NCI-H82 treated with DMSO at 0.1 percent for 48 hours (cell line): ENCODE measurements at regions not wholly inside any gene's neighbourhood (a gene's known extent, or its start where the extent isn't known, plus 50 kb on each side); places are given as distances from the start of the nearest gene placed in this dataset.
"Not testable (repeated sequence)": the region's sequence is repeated elsewhere in the genome, so short reads cannot be mapped to it uniquely, and the experiment has no call there.

Experiments
- DNase-seq: peaks from one replicate; lab custom pipeline; 2025; ENCODE audit not compliant: unreplicated experiment; lab: John Stamatoyannopoulos, UW

DNA sequence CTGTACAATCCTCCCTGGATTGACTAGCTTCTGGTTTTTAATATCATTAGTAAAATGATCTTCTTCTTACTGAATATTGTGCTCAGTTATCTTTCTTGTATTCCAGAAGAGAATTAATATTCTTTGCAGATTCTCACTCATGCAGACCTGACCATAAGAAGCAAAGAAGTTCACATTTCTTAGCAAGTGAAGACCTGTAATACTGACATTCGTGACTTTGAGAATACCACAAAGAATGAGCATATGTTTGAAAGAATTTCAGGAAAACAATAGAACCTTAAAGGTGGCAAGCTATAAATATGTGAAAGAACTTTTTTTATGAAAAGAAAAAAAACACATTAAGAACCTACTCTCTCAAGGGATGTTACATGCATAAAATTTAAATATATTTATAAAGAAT lies 371.6 kb downstream of the JRKL start:
- no peak for DNase-seq

DNA sequence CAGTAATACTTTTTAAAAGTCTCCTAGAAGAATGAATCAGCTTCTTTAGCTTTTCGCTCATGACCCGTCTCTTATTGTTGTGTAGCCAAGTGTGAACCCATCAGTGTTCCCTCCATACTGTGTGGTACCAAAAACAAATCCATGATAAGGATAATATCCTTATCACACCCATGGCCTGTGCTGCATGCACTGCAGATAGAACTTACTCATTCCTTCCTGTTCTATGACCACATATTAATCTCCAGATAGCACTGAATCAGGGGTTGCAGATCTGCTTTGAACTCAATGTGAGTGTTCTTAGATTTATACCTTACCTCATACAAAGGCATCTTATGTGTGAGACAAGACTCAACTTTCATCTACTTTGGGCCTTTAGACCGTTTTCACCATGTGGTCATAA lies 373.4 kb downstream of the JRKL start:
- DNase-seq = no peak

DNA sequence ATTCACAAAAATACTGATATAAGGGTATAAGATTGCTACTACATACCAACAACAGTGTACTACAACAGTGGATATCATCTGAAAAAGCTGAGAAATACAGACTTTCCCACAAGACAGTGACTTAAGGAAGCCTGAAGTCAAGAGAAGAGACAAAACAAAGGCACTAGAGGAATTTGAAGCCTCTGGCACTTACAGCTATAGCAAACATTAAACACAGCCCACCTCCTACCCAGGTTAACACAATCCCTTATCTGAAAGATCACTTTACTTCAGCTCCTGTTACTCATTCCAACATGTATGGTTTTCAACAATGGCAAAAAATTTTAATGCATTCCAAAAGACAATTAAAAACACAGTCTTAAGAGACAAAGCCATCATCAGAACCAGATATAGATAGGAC lies 388.5 kb downstream of the JRKL start:
- no peak for DNase-seq

DNA sequence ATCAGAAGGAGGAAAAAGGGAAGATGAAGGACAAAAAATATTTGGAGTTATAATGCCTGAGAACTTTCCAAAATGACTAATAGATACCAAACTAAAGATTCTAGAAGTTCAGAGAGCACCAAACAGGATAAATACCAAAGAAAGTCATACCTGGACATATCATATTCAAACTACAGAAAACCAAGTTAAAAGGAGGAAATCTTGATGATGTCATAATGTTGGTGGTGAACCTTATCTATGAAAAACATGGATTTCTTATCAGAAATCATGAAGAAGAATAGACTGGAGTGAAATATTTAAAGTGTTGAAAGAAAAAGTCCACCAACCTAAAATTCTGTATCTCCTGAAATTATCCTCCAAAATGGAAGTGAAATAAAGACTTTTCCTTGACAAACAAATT lies 389.2 kb downstream of the JRKL start:
- no peak for DNase-seq

DNA sequence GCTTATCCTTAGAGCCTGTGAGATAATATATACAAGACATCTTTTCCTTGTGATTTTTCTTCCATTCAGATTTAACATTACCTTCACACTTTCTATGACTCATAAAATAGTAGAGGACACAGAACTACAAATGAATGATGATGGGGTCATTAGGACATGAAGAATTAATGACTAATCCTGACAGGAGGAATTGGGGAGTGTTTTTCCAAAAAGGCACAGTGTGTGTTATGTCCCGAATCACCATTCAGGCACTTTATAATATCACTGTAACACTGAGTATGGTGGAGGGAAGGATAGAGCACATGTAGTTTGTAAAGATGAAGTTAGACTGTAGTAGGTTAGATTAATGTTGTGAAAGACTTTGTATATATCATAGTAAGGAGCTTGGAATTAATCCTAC lies 391.3 kb downstream of the JRKL start:
- DNase-seq = no peak

DNA sequence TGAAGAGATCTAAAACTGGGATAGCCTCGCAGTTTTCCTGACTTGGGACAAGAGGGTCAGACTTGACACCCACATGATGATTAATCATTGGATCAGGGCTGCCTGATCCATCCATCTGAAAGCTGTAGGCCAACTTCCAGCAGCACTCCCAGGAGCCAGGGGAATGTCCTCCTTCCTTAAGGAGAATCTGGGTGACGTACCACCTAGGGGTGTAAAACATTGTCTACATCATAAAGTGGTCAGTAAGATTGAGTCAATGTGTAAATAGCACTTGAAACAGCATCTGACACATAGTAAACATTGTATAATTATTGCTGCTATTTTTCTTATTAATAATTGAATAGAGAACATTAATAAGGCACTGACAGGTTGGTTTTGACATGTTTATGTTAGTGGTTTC lies 392.8 kb downstream of the JRKL start:
- DNase-seq = no peak

DNA sequence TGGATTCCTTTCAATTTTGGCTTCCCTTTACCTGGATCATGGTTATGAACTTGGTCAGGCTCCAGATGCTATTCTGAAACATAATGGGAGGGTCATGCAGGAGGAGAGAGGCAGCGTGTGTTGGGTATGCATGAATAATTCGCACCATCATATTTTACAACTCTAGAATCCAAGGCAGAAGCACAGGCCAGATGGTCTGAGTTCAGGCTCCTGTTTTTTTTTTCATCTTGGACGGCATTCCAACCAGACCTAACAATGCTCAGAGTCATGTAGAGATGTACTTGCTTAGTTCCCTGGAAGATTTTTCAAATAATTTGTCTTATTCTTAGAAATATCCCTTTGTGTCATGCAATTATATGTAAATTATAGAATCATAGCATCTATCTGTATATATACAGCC lies 393.5 kb downstream of the JRKL start:
- no peak for DNase-seq

DNA sequence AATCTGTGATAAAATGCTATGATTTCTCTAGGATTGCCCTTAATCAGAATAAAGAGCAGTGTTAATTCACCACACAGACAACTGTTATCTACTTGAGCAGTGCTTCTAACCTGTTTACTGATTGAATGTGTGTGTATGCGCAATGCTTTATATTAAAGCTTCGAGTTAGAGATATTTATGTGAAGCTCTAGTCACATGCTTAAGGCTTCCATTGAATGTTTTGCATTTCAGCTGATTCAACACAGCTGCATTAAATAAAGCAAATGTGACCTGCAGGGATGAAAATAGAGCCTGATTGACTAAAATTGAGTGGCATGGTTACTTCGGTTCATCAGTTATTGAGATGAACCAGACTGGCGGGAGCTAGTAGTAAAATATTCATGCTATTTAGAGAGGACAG lies 395.3 kb downstream of the JRKL start:
- no peak for DNase-seq

DNA sequence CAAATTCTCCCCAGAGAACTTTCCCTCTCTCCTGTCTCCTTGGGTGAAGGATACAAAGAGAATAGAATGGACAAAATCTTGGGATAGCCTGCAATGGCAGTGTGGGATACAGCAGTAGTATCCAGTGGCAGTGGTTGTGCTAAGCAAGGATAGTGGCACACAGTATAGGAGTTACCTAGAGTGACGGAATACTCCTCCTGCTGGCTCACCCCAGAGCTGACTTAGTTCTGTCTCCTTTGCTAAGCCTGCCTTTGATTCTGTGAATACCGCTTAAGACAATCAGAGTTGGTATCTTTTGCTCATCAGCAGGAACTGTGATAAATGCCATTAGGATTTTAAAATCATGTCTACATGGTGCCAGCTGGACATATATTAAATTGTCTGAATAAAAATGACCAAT lies 404.3 kb downstream of the JRKL start:
- DNase-seq = no peak

DNA sequence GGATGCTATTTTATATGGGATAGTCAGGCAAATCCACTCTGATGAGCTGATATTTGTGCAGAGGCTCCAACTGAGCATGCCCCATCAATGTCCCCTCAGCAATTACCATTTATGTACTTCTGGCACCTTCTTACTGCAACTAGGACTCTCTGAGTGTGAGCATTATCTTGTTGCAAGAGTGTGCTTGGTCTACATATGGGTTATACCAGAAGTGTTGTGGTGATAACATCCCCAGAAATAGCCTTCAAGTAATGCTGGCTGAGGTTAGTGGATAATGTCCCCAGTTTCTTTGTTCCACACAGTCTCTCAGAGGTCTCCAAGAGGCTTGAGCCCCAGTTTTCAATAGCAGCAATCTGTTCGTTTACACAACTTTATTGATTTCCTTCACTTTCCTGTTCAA lies 408.6 kb downstream of the JRKL start:
- DNase-seq = no peak

DNA sequence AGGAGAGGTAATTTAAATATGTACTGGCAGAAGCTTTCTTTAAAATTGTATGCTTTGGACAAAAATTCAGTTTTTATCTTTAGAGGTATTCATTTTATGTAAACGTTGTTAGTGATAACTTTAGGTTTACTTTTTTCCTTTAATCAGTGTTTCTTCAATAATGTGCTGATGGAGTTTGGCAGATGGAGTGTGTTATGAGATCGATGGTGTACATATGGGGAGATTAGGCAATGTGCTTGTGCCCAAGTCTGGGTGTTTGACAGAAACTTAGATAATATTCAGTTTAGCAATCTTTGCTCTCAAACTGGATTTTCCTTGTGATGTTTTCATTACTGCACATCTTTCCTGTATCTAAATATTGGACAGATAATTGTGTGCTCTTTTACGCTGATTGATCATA lies 425.4 kb downstream of the JRKL start:
- no peak for DNase-seq

DNA sequence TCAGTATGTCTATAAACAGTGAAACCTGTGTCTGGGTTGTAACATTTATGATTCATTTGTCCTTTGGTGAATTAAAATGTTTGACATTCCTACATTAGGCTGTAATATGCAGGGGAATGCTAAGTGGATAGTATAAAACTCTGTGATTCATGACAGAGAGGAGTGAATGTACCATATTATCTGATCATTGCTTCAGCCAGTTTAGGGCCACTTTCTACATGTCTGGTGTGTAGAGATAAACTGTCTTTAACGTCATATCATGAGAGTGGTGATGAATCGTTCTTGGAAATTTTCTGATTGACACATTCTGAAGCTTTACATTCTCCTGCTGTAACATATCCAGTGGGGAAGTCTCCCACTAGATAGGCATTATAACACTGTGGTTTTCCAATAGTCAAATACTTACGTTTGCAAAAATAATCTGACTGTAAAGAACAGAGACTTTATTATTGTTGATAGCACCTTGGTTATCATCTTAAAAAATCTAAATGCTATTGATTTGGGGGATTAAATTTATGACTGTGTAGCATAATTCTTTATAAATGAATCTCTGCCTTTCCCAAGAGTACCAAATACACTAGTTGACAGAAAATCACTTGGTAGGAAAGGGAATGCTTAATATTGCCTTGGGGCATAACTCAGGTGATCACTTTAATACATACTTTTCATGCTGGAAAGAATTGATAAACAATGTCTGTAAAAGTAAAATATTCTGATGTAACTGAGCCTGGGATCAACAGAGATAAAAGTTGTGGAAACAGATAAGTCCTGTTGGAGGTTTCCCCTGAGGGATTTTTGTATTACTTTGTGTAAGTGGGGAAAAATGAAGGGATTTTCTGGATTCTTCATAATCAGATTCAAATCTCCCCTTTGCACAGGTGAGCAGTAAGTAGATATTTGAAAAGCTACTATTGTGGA lies 427.9 kb downstream of the JRKL start:
- DNase-seq = no peak

DNA sequence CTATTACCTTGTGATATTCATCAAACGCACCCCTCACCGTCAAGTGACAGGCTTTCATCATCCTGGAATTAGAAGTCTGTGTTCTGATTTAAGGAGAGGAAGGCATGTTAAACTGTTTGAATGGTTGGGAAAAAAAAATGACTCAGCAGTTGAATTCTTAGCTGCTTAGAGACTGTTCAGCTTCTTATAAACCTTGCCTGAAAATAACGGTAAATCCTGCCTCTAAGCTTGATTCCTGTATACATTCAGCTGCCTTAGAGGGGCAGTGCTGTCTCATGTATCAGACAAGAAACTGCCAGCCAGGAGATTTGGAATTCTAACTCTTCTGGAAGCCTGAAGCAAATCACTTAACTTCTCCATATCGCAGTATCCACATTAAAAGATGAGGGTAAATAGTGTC lies 437.4 kb downstream of the JRKL start:
- DNase-seq = no peak

DNA sequence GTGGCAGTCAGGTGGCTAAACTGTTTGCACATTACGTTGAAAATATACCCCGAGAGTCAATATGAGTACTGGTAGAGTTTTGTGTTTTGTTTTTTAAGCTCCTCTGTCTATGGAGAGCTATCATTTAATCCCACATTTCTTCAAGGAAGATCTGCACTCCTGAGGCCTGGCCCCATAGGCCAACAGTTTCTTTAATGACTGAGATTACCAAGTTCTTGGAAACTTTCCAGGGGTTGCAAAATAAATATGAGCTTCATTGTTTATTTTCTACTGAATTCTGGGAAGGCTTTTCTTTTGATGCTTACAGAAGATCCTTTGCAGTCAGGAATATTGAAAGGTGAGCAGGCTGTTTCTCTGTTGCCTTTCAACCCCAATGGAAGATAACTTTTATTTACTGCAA lies 452.0 kb downstream of the JRKL start:
- DNase-seq = no peak

DNA sequence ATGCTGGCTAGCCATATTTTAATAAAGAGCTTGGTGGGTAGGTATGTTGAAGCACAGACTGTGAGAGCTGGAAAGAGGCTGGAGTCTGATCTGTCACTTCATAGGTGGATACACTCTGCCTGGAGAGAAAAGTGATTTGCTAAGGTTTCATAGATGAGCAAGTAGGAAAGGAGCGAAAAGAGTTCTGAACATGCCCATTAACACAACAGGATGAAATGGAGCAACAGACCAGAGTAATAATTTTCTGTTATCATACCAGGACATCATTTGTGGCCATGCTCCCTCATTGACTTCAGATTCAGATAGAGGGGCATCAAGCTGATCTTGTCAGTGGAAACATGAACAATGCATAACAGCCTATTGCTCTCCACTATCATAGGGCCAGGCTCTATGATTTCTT lies 452.9 kb downstream of the JRKL start:
- DNase-seq = no peak

DNA sequence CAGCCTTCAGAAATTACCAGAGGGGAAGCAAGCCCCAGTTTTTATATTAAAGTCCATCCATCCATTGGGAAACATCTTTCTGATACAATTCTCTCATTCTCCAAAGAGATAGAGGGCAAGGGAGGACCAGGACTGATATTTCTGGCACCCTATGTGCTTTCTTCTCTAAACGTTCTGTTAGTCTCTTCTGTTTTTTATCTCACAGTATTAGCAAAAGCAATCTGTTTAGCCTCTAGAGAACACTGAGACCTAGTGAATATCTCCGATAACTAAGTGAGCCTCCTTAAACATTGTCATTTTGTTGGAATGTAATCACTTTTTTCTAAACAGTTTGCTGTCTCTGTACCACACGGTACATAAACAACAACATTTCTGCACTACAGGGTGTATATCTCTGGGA lies 464.6 kb downstream of the JRKL start:
- DNase-seq = no peak

DNA sequence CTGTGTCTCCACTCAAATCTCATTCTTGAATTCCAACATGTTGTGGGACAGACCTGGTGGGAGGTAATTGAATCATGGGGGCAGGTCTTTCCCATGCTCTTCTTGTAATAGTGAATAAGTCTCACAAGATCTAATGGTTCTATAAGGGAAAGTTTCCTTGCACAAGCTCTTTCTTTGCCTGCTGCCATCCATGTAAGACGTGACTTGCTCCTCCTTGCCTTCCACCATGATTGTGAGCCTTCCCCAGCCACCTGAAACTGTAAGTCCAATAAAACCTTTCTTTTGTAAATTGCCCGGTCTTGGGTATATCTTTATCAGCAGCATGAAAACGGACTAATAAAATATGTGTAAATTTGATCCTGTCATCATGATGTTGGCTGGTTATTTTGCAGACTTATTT lies 471.9 kb downstream of the JRKL start:
- not testable (repeated sequence) for DNase-seq

DNA sequence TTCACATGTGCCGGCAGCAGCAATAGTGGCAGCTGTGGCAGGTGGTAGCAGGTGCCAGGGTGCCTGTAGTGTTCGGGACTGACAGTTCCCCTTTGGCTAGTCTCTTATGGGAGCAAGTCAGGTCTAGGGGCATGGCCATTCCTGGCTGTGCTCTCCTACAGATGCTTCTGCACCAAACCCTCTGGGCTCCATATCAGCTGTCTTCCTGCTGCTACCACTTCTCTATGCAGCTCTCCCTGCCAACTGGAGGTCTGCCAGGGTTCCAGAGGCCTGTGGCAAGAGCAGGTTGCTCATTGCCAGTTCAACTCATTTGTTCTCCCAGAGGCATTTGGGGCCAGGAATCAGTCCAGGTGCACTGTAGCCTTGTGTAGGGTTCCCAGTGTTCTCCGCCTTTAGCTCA lies 473.7 kb downstream of the JRKL start:
- no peak for DNase-seq

DNA sequence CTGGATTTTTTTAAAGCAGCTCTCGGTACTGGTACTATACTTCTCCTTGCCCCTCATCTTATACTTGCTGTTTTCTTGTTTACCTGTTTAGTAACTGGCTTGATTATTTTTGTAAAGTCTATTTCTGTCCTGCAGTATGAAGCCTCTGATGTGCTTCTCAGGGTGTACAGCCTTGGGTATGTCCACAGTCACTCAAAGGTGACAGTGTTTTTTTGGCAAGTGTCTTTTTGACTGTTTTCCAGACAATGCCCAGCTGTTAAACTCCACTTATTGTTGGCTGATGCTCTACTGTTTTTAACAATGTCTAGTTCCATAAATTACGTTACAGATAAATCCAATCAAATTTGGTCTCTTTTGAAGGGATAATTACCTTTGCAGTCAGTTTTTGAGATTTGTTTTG lies 475.2 kb downstream of the JRKL start:
- no peak for DNase-seq

DNA sequence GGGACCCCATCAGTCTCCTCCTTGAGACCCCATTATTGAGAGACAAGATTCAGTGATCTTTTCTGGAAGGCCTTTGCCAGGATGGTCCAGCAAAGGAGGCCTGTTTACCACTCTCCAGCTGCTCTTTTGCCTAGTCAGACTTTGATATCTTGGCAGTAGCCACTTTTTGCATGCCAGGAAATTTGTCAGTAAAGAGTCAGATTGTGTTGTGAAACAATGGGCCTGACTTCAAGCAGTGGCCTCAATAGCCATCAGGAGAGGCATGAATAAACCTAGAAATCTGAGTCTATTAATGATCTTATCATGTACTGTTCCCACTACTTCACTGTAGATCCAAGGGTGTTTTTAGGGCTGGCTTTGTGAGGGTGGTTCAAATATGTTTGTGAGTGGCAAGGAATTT lies 479.4 kb downstream of the JRKL start:
- no peak for DNase-seq

DNA sequence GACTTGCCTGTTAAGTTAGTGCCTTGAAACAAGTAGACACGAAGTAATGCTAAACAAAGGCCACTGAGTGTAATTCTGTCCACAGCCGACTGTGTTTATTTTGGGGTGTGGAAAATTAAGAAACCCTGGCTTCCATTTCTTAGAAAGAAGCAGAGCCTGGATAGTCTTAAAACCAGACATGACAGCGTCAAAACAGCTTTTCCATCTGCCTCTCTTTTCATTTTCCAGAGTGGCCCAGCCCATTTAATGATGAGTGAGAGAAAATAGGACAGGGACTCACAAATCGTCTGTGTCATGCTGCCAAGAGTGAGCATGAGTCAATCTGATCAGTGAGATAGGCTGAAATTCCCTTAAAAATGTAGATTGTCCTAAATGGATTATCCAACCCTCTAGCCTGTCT lies 485.9 kb downstream of the JRKL start:
- no peak for DNase-seq

DNA sequence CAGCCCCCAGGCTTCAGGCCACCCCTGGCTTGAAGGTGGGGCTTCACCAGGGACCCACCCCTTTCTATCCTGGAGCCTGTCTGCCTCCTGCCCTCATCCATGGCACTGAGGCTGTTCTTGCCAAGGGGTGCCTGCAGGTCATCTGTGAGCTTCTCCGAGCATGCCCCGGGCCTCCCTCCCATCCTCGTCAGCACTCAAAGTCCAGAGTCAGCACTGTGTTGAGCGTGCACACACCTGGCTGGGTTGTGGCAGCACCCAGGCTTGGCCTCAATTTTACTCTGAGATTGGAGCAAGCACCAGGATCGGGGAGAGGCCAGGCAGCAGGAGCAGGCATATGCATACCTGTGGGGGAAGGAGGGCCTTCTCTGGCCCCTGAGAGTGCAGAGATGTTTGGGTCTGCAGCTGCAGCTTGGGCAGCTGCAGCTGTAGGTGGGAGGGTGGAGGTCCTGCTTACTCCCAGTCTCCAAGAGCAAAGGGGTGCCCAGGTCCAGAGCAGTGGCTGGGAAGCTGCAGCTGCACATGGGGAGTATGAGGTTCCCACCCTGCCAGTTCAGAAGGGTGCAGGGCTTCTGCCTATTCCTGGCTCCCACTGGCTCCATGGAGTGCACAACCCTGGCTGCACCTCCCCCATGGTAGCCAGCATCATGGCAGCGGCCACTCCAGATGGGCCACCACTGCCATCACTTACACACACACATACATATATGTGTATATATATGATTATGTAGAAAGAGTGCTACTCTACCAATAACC lies 488.7 kb downstream of the JRKL start:
- no peak for DNase-seq

DNA sequence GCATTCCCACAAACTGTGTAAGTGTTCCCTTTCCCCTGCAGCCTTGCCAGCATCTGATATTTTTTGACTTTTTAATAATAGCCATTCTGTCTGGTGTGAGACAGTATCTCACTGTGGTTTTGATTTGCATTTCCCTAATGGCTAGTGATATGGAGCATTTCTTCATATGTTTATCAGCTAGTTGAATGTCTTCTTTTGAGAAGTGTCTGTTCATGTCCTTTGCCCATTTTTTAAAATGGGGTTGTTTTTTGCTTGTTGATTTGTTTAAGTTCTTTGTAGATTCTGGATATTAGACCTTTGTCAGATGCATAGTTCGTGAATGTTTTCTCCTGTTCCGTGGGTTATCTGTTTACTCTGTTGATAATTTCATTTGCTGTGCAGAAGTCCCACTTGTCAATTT lies 492.8 kb downstream of the JRKL start:
- not testable (repeated sequence) for DNase-seq
